Adrenal gland (tissue), 9 donors: ENCODE measurements at regions not wholly inside any gene's neighbourhood (a gene's known extent, or its start where the extent isn't known, plus 50 kb on each side); places are given as distances from the start of the nearest gene placed in this dataset.
"Not testable (repeated sequence)": the region's sequence is repeated elsewhere in the genome, so short reads cannot be mapped to it uniquely, and the experiment has no call there.

ENCODE experiments used
- DNase-seq, 7 donors: peaks; one replicate each; pipeline ENCODE4 v3.0.0-alpha.2; 2019 to 2020
- H3K27ac ChIP-seq, 5 donors: fragments of 200-600 bp; sonication (generic) in 4 of 5; 1 replicate in 3 of 5; 2 replicates in 2 of 5; pipeline versions ENCODE4 v1.5.1 to v1.8.0; 2016 to 2020; ENCODE audit warnings: mild to moderate bottlenecking in 1 of 5
- H3K27me3 ChIP-seq: fragments of 200-600 bp; 2 replicates; pipeline ENCODE4 v1.8.0; 2021
- H3K36me3 ChIP-seq, 2 donors: fragments of 200-600 bp; replicated peaks in 1 of 2; 1 replicate in 1 of 2; 2 replicates in 1 of 2; pipeline versions ENCODE4 v1.5.1 to v1.8.0; 2018 to 2022
- H3K4me1 ChIP-seq, 2 donors: fragments of 200-600 bp; replicated peaks in 1 of 2; 1 replicate in 1 of 2; 2 replicates in 1 of 2; pipeline versions ENCODE4 v1.5.1 to v1.8.0; 2018 to 2021
- H3K4me3 ChIP-seq, 4 donors: fragments of 200-600 bp; sonication (generic) in 3 of 4; one replicate each; pipeline ENCODE4 v1.5.1; 2016 to 2018
- H3K9me3 ChIP-seq, 3 donors: fragments of 200-600 bp; sonication (generic) in 1 of 3; replicated peaks in 1 of 3; 1 replicate in 2 of 3; 2 replicates in 1 of 3; pipeline versions ENCODE4 v1.5.1 to v1.8.0; 2016 to 2021
- CTCF ChIP-seq, 6 experiments: fragments of 450-650 bp in 4 of 6; fragments of 200-600 bp in 2 of 6; sonication (generic) in 1 of 6; IDR thresholded peaks; 1 replicate in 5 of 6; 2 replicates in 1 of 6; pipeline versions ENCODE4 v1.5.1 to v1.8.0; 2016 to 2021; ENCODE audit warnings: antibody characterized with exemption in 6 of 6, mild to moderate bottlenecking in 2 of 6, moderate library complexity in 1 of 6
- POLR2A ChIP-seq, 2 donors: fragments of 450-650 bp; IDR thresholded peaks; one replicate each; pipeline ENCODE4 v1.6.1; 2017; ENCODE audit warnings: antibody characterized with exemption in 2 of 2, mild to moderate bottlenecking in 2 of 2, moderate library complexity in 1 of 2
- WGBS, 4 donors: extraction: QIAGEN DNeasy Blood & Tissue Kit in 2 of 4; methylation state at CpG; one replicate each; pipeline versions ENCODE4 v1.1.5 to v1.1.7; 2013 to 2017; 5-methylcytosine and 5-hydroxymethylcytosine counted together
- intact Hi-C, 2 donors: fragments of 100-400 bp; cut with DNase I; formaldehyde crosslinking; loops; one replicate each; pipeline versions ENCODE4 v1.14.1 to v1.15.0; 2022 to 2023
- donor health status: healthy with polysubstance abuse.
- donor health status: Bipolar disorder and iron deficiency.
- donor health status: DM: yes; HTN: yes; CAD: no.
- donor health status: DM: no; HTN: no; CAD: no.
- donor health status: DM: no; HTN: no; CAD: no.

- H3K27me3 ChIP-seq = peaks cover 7% of the 10 kb centered on the region
- no peaks in the 10 kb centered on the region for H3K9me3 ChIP-seq
- H3K27ac ChIP-seq = no peak overlapping the region
- H3K36me3 ChIP-seq = no peaks in the 10 kb centered on the region
- peak; percentile 38 to 84 (median 64) for DNase-seq
- TF ChIP-seq CTCF (IDR thresholded peaks at IDR 0.05) (peak; percentile 25 to 72 (median 56)), POLR2A (IDR thresholded peaks at IDR 0.05) (no peak)
- H3K4me3 ChIP-seq = no peak overlapping the region
- intact Hi-C loops = loop anchor here in 1 of 2 donors (5.0 kb wide), 1 partner anchor 1022 kb away; the partner anchor contains the start of gene GRIN2A
- no peaks in the 10 kb centered on the region for H3K4me1 ChIP-seq
- 3 to 14% (median 11%) methylated on average over 6 to 15 of the region's 15 CpGs for WGBS, 4 donors
Observed at GRCh38 chr16:9159839-9160550, 68.6 kb downstream of the HAPSTR1 start.

- Histone ChIP-seq H3K4me3 (no peak overlapping the region), H3K36me3 (no peaks in the 10 kb centered on the region), H3K9me3 (no peaks in the 10 kb centered on the region), H3K27me3 (peaks cover 2% of the 10 kb centered on the region), H3K4me1 (no peaks in the 10 kb centered on the region), H3K27ac (no peak overlapping the region)
- no peak for DNase-seq
- WGBS, 4 donors = 72 to 78% (median 76%) methylated on average over 11 to 13 of the region's 13 CpGs
- intact Hi-C loops = loop anchor here in 1 of 2 donors (5.0 kb wide), 1 partner anchor 1022 kb away; the partner anchor contains the start of gene GRIN2A
- no peak for TF ChIP-seq POLR2A (IDR thresholded peaks at IDR 0.05)
- no peak for TF ChIP-seq CTCF (IDR thresholded peaks at IDR 0.05)
Observed at GRCh38 chr16:9160551-9160911, 69.1 kb downstream of the HAPSTR1 start.

- Histone ChIP-seq H3K4me1 (no peaks in the 10 kb centered on the region), H3K4me3 (no peak overlapping the region), H3K36me3 (no peaks in the 10 kb centered on the region), H3K27me3 (no peaks in the 10 kb centered on the region), H3K9me3 (no peaks in the 10 kb centered on the region), H3K27ac (no peak overlapping the region)
- no peak for DNase-seq
- WGBS, 4 donors = 64 to 79% (median 76%) methylated on average over 10 of the region's 10 CpGs
- intact Hi-C loops = no loop called here
- TF ChIP-seq CTCF (IDR thresholded peaks at IDR 0.05) (no peak), POLR2A (IDR thresholded peaks at IDR 0.05) (no peak)
Observed at GRCh38 chr16:9165681-9166080, 74.2 kb downstream of the HAPSTR1 start.

- H3K4me1 ChIP-seq, H3K27ac ChIP-seq, DNase-seq, H3K4me3 ChIP-seq, H3K27me3 ChIP-seq, H3K9me3 ChIP-seq, intact Hi-C loops, H3K36me3 ChIP-seq: not testable (repeated sequence)
- WGBS, 4 donors = 77 to 94% (median 87%) methylated on average over 17 to 24 of the region's 24 CpGs
Observed at GRCh38 chr16:9166326-9166993, 75.0 kb downstream of the HAPSTR1 start.
